ENCODE measurements at regions not wholly inside any gene's neighbourhood (a gene's known extent, or its start where the extent isn't known, plus 50 kb on each side); places are given as distances from the start of the nearest gene placed in this dataset.

DNA sequence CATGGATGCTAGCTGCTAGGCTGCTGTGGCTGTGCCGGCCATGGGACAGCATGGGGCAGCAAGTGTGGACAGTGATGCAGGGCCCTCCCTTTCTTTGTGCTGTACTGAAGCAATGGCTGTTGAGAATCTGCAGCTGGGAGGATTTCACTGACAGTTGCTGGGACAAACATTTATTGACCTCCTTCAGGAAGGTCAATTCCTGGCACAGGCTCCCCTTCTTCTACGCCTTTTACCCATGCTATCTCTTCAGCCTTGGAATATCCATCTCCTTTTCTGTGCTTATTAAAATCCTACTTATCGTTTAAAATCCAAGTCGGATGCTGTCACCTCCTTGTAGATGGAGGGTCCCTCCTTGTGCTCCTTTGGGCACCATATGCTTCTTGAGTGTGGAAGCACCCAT is 213.1 kb upstream of the USP24 start:
- TF ChIP-seq SP1 (CRISPR knock-in tag; conservative IDR thresholded peaks at IDR 0.05) (no peak), CTCF (IDR thresholded peaks at IDR 0.05) (no peak), AFF4 (CRISPR knock-in tag; IDR thresholded peaks at IDR 0.05; ENCODE audit: borderline replicate concordance) (no peak), NR2C2 (CRISPR knock-in tag; IDR thresholded peaks at IDR 0.05) (no peak)
- TF ChIP-seq, protein P1, sequence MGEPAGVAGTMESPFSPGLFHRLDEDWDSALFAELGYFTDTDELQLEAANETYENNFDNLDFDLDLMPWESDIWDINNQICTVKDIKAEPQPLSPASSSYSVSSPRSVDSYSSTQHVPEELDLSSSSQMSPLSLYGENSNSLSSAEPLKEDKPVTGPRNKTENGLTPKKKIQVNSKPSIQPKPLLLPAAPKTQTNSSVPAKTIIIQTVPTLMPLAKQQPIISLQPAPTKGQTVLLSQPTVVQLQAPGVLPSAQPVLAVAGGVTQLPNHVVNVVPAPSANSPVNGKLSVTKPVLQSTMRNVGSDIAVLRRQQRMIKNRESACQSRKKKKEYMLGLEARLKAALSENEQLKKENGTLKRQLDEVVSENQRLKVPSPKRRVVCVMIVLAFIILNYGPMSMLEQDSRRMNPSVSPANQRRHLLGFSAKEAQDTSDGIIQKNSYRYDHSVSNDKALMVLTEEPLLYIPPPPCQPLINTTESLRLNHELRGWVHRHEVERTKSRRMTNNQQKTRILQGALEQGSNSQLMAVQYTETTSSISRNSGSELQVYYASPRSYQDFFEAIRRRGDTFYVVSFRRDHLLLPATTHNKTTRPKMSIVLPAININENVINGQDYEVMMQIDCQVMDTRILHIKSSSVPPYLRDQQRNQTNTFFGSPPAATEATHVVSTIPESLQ (CRISPR knock-in tag; IDR thresholded peaks at IDR 0.05), result no peak
